ENCODE measurements at regions not wholly inside any gene's neighbourhood (a gene's known extent, or its start where the extent isn't known, plus 50 kb on each side); places are given as distances from the start of the nearest gene placed in this dataset.

GRCh38 chr2:17101596-17101995 is 416.6 kb downstream of the RAD51AP2 start:
- no peak overlapping the region for H3K4me3 ChIP-seq
- no peak for TF ChIP-seq ZNF331 (CRISPR knock-in tag; IDR thresholded peaks at IDR 0.05; ENCODE audit: low read depth)
- no peak for TF ChIP-seq ZNF462 (CRISPR knock-in tag; IDR thresholded peaks at IDR 0.05)
- no peak for TF ChIP-seq ZNF114 (CRISPR knock-in tag; IDR thresholded peaks at IDR 0.05)
- TF ChIP-seq REST (IDR thresholded peaks at IDR 0.05; ENCODE audit: unreplicated experiment): no peak
- TF ChIP-seq CTCF (conservative IDR thresholded peaks at IDR 0.05; ENCODE audit: low read depth in 2 of 2): no peak
- no peak for TF ChIP-seq ETS1 (IDR thresholded peaks at IDR 0.05)
- Mint-ChIP-seq H3K4me1 (no peaks in the 10 kb centered on the region), H3K36me3 (ENCODE audit: low read depth) (no peaks in the 10 kb centered on the region), H3K9me3 (no peaks in the 10 kb centered on the region), H3K27ac (no peak overlapping the region), H3K4me3 (no peak overlapping the region), H3K27me3 (ENCODE audit: insufficient read depth, low read depth, poor library complexity) (no peaks in the 10 kb centered on the region)
- H3F3A ChIP-seq (replicated peaks; ENCODE audit: low read depth): no peaks in the 10 kb centered on the region
- no peaks in the 10 kb centered on the region for H3K4me1 ChIP-seq (ENCODE audit: insufficient read depth)
- H3K36me3 ChIP-seq (ENCODE audit: insufficient read depth): no peaks in the 10 kb centered on the region
- no peak overlapping the region for H3K27ac ChIP-seq (ENCODE audit: low read depth)
- no peak overlapping the region for H3K4me2 ChIP-seq
- no peaks in the 10 kb centered on the region for H3K9me2 ChIP-seq (ENCODE audit: insufficient read depth)
- H2AFZ ChIP-seq: no peak overlapping the region
- no peaks in the 10 kb centered on the region for H3K79me2 ChIP-seq (replicated peaks; ENCODE audit: insufficient read depth)
- ATAC-seq (no peak), DNase-seq (ENCODE audit: low spot score) (no peak)
- no peaks in the 10 kb centered on the region for H3K27me3 ChIP-seq (ENCODE audit: insufficient read depth)
- H4K20me1 ChIP-seq (replicated peaks; ENCODE audit: insufficient read depth): no peaks in the 10 kb centered on the region

All from GM23338 (cell line).